GM19468 (cell line): ENCODE measurements at regions not wholly inside any gene's neighbourhood (a gene's known extent, or its start where the extent isn't known, plus 50 kb on each side); places are given as distances from the start of the nearest gene placed in this dataset.
"Not testable (repeated sequence)": the region's sequence is repeated elsewhere in the genome, so short reads cannot be mapped to it uniquely, and the experiment has no call there.

Experiments
- ATAC-seq: cut with Tn5 transposase; IDR thresholded peaks from one replicate; pipeline ENCODE4 v1.9.1; 2021; ENCODE audit warnings: mild to moderate bottlenecking, moderate library complexity, moderate number of reproducible peaks; ENCODE audit not compliant: unreplicated experiment; ENCODE audit errors: extremely low read depth

GRCh38 chr5:97476852-97477534 is 293.9 kb upstream of the RIOK2 start:
- peak; percentile 55 for ATAC-seq

- no peak for ATAC-seq
These were observed 295.4 kb upstream of the RIOK2 start for GRCh38 chr5:97478483-97478882.

GRCh38 chr5:97480313-97480712 is 297.3 kb upstream of the RIOK2 start:
- ATAC-seq: no peak

- ATAC-seq: no peak
These were observed 305.1 kb upstream of the RIOK2 start for GRCh38 chr5:97488126-97488668.

GRCh38 chr5:97489010-97489840 is 306.2 kb upstream of the RIOK2 start:
- ATAC-seq: no peak

GRCh38 chr5:97494465-97494864 is 311.4 kb upstream of the RIOK2 start:
- ATAC-seq: no peak

- ATAC-seq: no peak
These were observed 312.3 kb upstream of the RIOK2 start for GRCh38 chr5:97495301-97495700.

GRCh38 chr5:97496037-97496436 is 313.0 kb upstream of the RIOK2 start:
- no peak for ATAC-seq

- ATAC-seq: no peak
These were observed 315.6 kb upstream of the RIOK2 start for GRCh38 chr5:97498657-97499056.

- ATAC-seq: no peak
These were observed 316.6 kb upstream of the RIOK2 start for GRCh38 chr5:97499605-97500004.

GRCh38 chr5:97501286-97501964 is 318.4 kb upstream of the RIOK2 start:
- ATAC-seq: no peak

- no peak for ATAC-seq
These were observed 318.9 kb upstream of the RIOK2 start for GRCh38 chr5:97501965-97502305.

- ATAC-seq: no peak
These were observed 325.8 kb upstream of the RIOK2 start for GRCh38 chr5:97508864-97509263.

- ATAC-seq: not testable (repeated sequence)
These were observed 336.5 kb upstream of the RIOK2 start for GRCh38 chr5:97519565-97519964.

GRCh38 chr5:97523336-97523735 is 340.3 kb upstream of the RIOK2 start:
- not testable (repeated sequence) for ATAC-seq

- ATAC-seq: no peak
These were observed 342.7 kb upstream of the RIOK2 start for GRCh38 chr5:97525780-97526179.

GRCh38 chr5:97528941-97529340 is 345.9 kb upstream of the RIOK2 start:
- ATAC-seq: no peak

- ATAC-seq: no peak
These were observed 346.4 kb upstream of the RIOK2 start for GRCh38 chr5:97529354-97529985.

GRCh38 chr5:97531549-97531948 is 348.5 kb upstream of the RIOK2 start:
- ATAC-seq: peak; percentile 77

- ATAC-seq: peak; percentile 66
These were observed 351.1 kb upstream of the RIOK2 start for GRCh38 chr5:97534166-97534565.
